Memory B cell (primary cell): ENCODE measurements at regions not wholly inside any gene's neighbourhood (a gene's known extent, or its start where the extent isn't known, plus 50 kb on each side); places are given as distances from the start of the nearest gene placed in this dataset.

ENCODE experiments used
- ATAC-seq: fragments of 150-1000 bp; cut with Tn5 transposase; 2 replicates; pipeline ENCODE4 v1.10.0; 2021; ENCODE audit warnings: low read depth, mild to moderate bottlenecking, moderate library complexity
- DNase-seq, 2 donors: peaks; one replicate each; pipeline ENCODE4 v3.0.0; 2022; ENCODE audit warnings: low spot score in 2 of 2
- H3K27ac Mint-ChIP-seq: one replicate; pipeline ENCODE4 v1.8.0; 2022; ENCODE audit warnings: mild to moderate bottlenecking, moderate library complexity, mixed read lengths
- H3K27me3 Mint-ChIP-seq: one replicate; pipeline ENCODE4 v1.8.0; 2022; ENCODE audit warnings: mixed read lengths
- H3K36me3 Mint-ChIP-seq: one replicate; pipeline ENCODE4 v1.8.0; 2022; ENCODE audit warnings: mild to moderate bottlenecking, mixed read lengths
- H3K4me1 Mint-ChIP-seq: one replicate; pipeline ENCODE4 v1.8.0; 2022; ENCODE audit warnings: mixed read lengths
- H3K4me3 Mint-ChIP-seq: one replicate; pipeline ENCODE4 v1.8.0; 2022; ENCODE audit warnings: mild to moderate bottlenecking, moderate library complexity, mixed read lengths
- H3K9me3 Mint-ChIP-seq: one replicate; pipeline ENCODE4 v1.8.0; 2022; ENCODE audit warnings: mixed read lengths

DNA sequence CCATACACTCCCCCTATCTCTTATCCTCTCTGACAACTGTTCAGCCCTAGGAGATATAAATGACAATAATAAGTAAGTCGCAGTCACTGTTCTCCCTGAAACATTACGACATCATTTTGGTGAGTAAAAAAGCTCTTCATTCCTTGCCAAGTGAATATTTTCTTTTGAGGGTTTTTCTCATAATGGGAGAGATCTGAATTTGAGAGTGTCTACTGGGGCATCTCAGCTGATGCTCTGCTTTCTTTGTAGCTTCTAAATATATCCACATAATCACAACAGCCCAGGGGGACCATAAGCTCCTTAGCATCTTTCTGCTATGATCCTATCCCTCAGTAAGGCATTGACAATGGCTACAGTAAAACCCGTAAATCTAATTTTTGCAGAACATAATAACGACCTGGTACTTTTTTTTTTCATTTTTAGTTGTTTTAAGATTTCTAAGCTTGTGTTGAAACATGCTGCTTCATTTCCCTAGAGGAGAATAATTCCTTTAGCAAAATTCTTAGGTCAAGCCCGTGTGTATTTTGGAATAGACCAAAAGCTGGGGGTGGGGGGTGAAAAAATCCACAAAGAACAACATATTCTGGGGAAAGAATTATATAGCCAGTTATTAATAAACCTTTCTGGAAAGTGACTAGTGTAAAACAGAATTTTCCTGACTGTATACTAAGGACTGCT, 78.1 kb upstream of the GPM6B start:
- DNase-seq, result no peak
- H3K9me3 Mint-ChIP-seq, result no peaks in the 10 kb centered on the region
- H3K4me1 Mint-ChIP-seq, result no peaks in the 10 kb centered on the region
- no peak overlapping the region for H3K27ac Mint-ChIP-seq
- H3K4me3 Mint-ChIP-seq, result no peak overlapping the region
- H3K27me3 Mint-ChIP-seq, result no peaks in the 10 kb centered on the region
- H3K36me3 Mint-ChIP-seq, result no peaks in the 10 kb centered on the region
- no peak for ATAC-seq

DNA sequence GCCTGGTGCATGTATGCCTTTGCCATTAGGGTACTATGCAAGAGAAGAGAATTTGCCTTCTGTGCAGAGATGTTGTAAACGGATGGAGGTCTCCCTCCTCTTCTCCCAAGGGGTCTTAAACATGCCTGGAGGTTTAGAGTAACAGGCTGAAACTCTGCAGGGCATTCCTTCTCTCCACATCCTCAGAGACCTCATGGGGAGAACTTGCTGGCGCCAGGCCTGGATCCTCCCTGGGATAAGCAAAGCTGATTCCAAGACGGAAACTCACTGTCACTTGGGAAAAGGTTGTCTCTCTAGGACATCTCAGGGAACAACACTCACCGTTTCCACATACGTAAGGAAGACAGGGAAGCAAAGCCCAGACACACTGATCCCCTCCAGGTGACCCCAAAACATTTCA, 76.9 kb upstream of the GPM6B start:
- ATAC-seq (no peak), DNase-seq (no peak)
- Mint-ChIP-seq H3K27me3 (no peaks in the 10 kb centered on the region), H3K9me3 (no peaks in the 10 kb centered on the region), H3K27ac (no peak overlapping the region), H3K36me3 (no peaks in the 10 kb centered on the region), H3K4me3 (no peak overlapping the region), H3K4me1 (no peaks in the 10 kb centered on the region)

DNA sequence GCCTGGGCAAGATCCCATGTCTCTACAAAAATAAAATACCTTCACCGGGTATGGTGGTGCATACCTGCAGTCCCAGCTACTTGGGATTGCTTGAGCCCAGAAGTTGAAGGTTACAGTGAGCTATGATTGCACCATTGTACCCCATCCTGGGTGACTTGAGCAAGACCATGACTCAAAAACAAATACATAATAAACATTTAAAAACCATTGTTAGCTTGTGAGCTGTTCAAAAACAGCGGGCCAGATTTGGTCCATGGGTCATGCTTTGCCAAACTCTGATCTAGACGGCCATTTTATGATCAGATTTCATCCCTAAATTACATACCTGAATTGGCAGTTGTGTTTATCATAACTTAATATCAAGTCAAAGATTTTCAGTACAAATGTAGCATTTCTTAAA, 76.0 kb upstream of the GPM6B start:
- Mint-ChIP-seq H3K4me3 (no peak overlapping the region), H3K4me1 (no peaks in the 10 kb centered on the region), H3K36me3 (no peaks in the 10 kb centered on the region), H3K9me3 (no peaks in the 10 kb centered on the region), H3K27ac (no peak overlapping the region), H3K27me3 (no peaks in the 10 kb centered on the region)
- DNase-seq, result no peak
- no peak for ATAC-seq

DNA sequence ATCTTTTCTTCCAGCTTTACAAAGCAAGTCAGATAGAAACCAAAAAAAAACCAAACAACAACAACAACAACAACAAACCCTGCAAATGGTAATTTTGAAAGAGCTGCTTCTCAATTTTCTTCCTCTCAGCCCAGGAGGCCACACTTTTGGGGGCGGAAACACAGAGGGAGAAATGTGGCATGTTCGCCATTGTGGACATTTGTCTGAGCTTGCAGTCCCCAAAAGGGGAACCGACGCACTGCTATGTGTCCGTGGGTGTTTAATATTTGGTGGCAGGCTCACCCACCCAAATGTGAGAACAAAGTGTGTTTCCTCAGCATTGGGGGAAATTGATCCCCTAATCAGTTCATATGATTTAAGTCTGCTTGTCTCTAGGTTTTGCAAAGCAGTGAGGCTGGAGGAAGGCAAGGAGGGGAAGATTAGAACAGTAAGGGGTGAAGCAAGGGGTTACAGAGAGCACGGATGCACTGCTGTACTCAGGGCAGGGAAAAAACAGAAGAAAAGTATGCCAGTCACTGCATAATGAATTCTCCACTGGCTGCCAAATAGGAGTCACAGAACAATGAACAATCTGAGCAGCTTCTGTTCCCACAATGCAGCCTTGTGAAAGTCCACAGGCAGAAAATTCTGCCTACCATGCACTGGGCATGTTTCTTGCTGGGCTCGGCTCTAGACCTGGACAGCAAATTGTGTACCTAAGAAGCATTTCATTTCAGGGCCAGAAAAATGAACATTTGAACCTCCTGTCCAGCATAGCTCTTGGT, 74.7 kb upstream of the GPM6B start:
- no peaks in the 10 kb centered on the region for H3K9me3 Mint-ChIP-seq
- DNase-seq (no peak), ATAC-seq (no peak)
- no peaks in the 10 kb centered on the region for H3K36me3 Mint-ChIP-seq
- H3K27me3 Mint-ChIP-seq, result no peaks in the 10 kb centered on the region
- H3K4me3 Mint-ChIP-seq, result peak overlapping the region; percentile 2
- H3K27ac Mint-ChIP-seq, result no peak overlapping the region
- no peaks in the 10 kb centered on the region for H3K4me1 Mint-ChIP-seq

DNA sequence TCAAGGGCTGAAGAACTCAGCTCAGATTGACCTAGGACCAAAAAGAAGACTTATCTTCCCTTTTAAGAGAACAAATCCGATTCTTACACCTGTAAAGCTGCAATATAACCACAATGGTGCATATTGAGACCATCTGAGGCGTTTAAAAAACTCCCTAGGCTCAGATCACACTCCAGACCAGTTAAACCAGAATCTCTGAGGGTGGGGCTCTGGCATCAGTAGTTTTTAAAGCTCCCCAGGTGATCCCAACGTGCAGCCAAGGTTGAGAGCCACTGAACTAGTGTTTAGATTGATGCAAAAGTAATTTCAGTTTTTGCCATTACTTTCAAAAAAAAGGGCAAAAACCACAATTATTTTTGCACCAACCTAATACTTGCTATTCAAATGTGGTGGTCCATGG, 73.9 kb upstream of the GPM6B start:
- Mint-ChIP-seq H3K4me1 (no peaks in the 10 kb centered on the region), H3K4me3 (no peak overlapping the region), H3K27me3 (no peaks in the 10 kb centered on the region), H3K9me3 (no peaks in the 10 kb centered on the region), H3K36me3 (no peaks in the 10 kb centered on the region), H3K27ac (no peak overlapping the region)
- no peak for DNase-seq
- ATAC-seq, result no peak

DNA sequence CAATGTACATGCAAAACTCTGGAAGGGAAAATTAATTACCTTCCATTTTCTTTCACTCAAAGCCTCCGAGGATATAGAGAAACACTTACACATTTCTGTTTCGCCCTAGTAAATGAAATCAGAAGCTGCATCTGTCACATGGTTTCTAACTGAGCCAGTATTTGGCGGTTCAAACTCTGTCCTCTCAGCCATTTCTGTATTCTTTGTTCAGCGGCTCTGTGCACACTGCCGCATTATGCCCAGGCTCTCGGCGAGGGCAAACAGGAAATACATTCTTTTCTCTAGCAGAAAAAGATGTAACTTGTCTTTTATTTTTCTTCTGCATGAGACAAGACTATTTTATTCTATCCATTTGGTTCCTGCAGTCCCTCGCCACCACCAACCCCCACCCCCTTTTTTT, 71.4 kb upstream of the GPM6B start:
- ATAC-seq (no peak), DNase-seq (no peak)
- no peaks in the 10 kb centered on the region for H3K4me1 Mint-ChIP-seq
- no peak overlapping the region for H3K27ac Mint-ChIP-seq
- H3K27me3 Mint-ChIP-seq, result no peaks in the 10 kb centered on the region
- no peak overlapping the region for H3K4me3 Mint-ChIP-seq
- H3K9me3 Mint-ChIP-seq, result no peaks in the 10 kb centered on the region
- H3K36me3 Mint-ChIP-seq, result no peaks in the 10 kb centered on the region

DNA sequence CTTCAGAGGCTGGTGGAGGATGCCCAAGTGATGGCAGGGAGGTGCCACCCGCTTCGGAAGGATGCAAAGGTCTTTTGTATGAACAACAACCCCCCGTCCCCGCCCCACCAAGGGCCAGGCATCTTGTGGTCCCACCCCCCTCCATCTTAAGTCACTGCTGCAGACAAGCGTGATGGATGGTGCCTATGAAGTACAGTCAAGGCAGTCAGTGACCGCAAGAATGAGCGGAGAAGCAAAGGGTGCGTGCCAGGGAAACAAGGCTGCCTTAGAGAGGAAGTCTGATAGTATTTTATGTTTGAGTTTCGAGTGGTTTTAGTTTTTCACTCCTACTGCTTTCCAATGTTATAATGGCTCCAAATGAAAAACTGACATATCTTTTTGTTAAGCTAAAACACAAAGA, 68.7 kb upstream of the GPM6B start:
- Mint-ChIP-seq H3K9me3 (no peaks in the 10 kb centered on the region), H3K27me3 (no peaks in the 10 kb centered on the region), H3K36me3 (no peaks in the 10 kb centered on the region), H3K4me1 (no peaks in the 10 kb centered on the region), H3K27ac (no peak overlapping the region), H3K4me3 (no peak overlapping the region)
- ATAC-seq (no peak), DNase-seq (no peak)

DNA sequence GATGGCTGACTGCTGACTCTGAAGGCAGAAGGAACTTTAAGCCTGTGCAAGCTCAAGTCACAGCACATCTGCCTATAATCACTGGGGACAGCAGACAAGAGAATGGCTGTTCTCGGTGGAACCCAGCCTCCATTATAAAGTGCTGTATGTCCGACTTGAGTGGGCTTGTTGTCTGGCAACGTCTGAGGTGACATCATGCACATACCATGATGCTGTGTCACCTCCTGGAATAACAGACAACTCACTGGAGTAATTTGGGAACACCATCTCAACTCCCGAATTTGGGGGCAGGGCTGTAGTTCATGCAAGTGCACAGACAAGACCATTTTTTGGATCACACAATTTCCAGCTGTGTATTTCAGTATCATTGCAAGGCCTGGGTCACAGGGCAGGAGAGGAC, 59.8 kb upstream of the GPM6B start:
- Mint-ChIP-seq H3K9me3 (no peaks in the 10 kb centered on the region), H3K27ac (no peak overlapping the region), H3K36me3 (no peaks in the 10 kb centered on the region), H3K4me3 (no peak overlapping the region), H3K4me1 (no peaks in the 10 kb centered on the region), H3K27me3 (peaks cover 1% of the 10 kb centered on the region)
- ATAC-seq (no peak), DNase-seq (no peak)

DNA sequence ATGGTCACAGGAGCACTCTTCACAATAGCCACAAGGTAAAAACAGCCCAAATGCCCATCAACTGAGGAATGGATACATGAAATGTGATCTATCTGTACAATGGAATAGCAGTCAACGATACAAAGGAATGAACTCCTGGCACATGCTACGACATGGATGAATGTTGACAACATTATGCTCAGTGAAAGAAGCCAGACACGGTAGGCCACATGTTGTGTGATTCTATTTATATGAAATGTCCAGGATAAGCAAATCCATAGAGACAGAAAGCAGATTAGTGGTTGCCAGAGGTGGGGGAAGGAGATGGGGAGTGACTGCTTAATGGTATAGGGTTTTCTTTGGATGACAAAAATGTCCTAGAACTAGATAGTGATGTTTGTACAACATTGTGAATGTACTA, 58.7 kb upstream of the GPM6B start:
- DNase-seq (no peak), ATAC-seq (no peak)
- H3K27me3 Mint-ChIP-seq, result peaks cover 2% of the 10 kb centered on the region
- no peak overlapping the region for H3K27ac Mint-ChIP-seq
- no peaks in the 10 kb centered on the region for H3K36me3 Mint-ChIP-seq
- no peak overlapping the region for H3K4me3 Mint-ChIP-seq
- H3K9me3 Mint-ChIP-seq, result no peaks in the 10 kb centered on the region
- no peaks in the 10 kb centered on the region for H3K4me1 Mint-ChIP-seq

DNA sequence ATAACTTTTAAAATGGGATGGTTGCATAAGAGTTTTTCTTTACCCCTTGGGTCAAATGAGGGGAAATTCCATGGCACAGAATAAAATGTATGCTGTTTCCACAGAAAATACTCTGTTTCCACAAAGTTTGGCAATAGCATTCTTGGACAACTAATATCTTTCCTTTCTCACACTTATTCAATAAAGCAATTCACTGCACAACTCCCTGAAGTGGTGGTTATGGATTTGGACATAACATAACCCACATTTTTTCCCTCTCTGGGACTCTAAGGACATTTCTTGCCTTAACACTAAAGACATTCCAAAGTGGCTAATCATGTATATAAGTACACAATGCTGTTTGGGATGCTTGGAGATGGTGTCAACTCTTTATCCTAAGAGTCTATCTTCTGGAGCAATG, 51.7 kb upstream of the GPM6B start:
- Mint-ChIP-seq H3K4me1 (peaks cover 5% of the 10 kb centered on the region), H3K9me3 (no peaks in the 10 kb centered on the region), H3K36me3 (no peaks in the 10 kb centered on the region), H3K4me3 (no peak overlapping the region), H3K27me3 (peaks cover 4% of the 10 kb centered on the region), H3K27ac (no peak overlapping the region)
- DNase-seq (no peak), ATAC-seq (no peak)
